DOHH2 (cell line): ENCODE measurements at regions not wholly inside any gene's neighbourhood (a gene's known extent, or its start where the extent isn't known, plus 50 kb on each side); places are given as distances from the start of the nearest gene placed in this dataset.

Experiments
- H3F3A ChIP-seq: fragments of 200-600 bp; sonication (generic), shearing (Covaris generic); 2 replicates; pipeline ENCODE4 v1.6.0; 2016; ENCODE audit warnings: antibody characterized with exemption, mild to moderate bottlenecking; ENCODE audit not compliant: control insufficient read depth, insufficient read depth
- H3K27ac ChIP-seq: fragments of 200-600 bp; sonication (generic); 2 replicates; pipeline ENCODE4 v1.5.1; 2014; ENCODE audit warnings: low read depth, mild to moderate bottlenecking, low read length, moderate library complexity
- H3K27me3 ChIP-seq: fragments of 200-600 bp; sonication (generic); 2 replicates; pipeline ENCODE4 v1.6.1; 2014; ENCODE audit warnings: mild to moderate bottlenecking, low read length, mixed read lengths; ENCODE audit not compliant: control insufficient read depth
- H3K36me3 ChIP-seq: fragments of 200-600 bp; sonication (generic); 2 replicates; pipeline ENCODE4 v1.6.1; 2014; ENCODE audit warnings: mild to moderate bottlenecking, low read length, moderate library complexity, mixed read lengths; ENCODE audit not compliant: control insufficient read depth
- H3K4me1 ChIP-seq: fragments of 200-600 bp; sonication (generic); 2 replicates; pipeline ENCODE4 v1.6.1; 2014; ENCODE audit warnings: mild to moderate bottlenecking, low read length, mixed read lengths; ENCODE audit not compliant: control insufficient read depth
- H3K4me2 ChIP-seq: fragments of 200-600 bp; sonication (generic); 2 replicates; pipeline ENCODE4 v1.6.0; 2014; ENCODE audit warnings: mild to moderate bottlenecking, low read length, moderate library complexity
- H3K4me3 ChIP-seq: fragments of 200-600 bp; sonication (generic); 2 replicates; pipeline ENCODE4 v1.5.1; 2014; ENCODE audit warnings: mild to moderate bottlenecking, low read length, mixed read lengths
- H3K79me2 ChIP-seq: fragments of 200-600 bp; sonication (generic); 2 replicates; pipeline ENCODE4 v1.6.1; 2014; ENCODE audit warnings: mild to moderate bottlenecking, low read length, mixed read lengths; ENCODE audit not compliant: control insufficient read depth
- H3K9me2 ChIP-seq: fragments of 200-600 bp; sonication (generic); replicated peaks from 2 replicates; pipeline ENCODE4 v1.6.1; 2014; ENCODE audit warnings: mild to moderate bottlenecking, low read length, mixed read lengths; ENCODE audit not compliant: control insufficient read depth
- H3K9me3 ChIP-seq: fragments of 200-600 bp; sonication (generic); 2 replicates; pipeline ENCODE4 v1.6.1; 2014; ENCODE audit warnings: antibody characterized with exemption, low read length, mixed read lengths; ENCODE audit not compliant: control insufficient read depth, insufficient read depth
- H4K20me1 ChIP-seq: fragments of 200-600 bp; sonication (generic); 2 replicates; pipeline ENCODE4 v1.6.0; 2014; ENCODE audit warnings: low read depth, mild to moderate bottlenecking, antibody characterized with exemption, low read length, moderate library complexity; ENCODE audit not compliant: control insufficient read depth, insufficient read depth
- EZH2phosphoT487 ChIP-seq: fragments of 200-600 bp; sonication (generic); IDR thresholded peaks from 2 replicates; pipeline ENCODE4 v1.6.1; 2017; ENCODE audit warnings: borderline replicate concordance, mild to moderate bottlenecking, antibody characterized with exemption, low read length, moderate library complexity, mixed read lengths
- TF ChIP-seq, protein P1 (sequence below): fragments of 200-600 bp; sonication (generic); IDR thresholded peaks from one replicate; pipeline ENCODE4 v1.5.1; 2014; ENCODE audit warnings: antibody characterized with exemption, mild to moderate bottlenecking, low read depth, low read length; ENCODE audit not compliant: poor library complexity, severe bottlenecking

DNA sequence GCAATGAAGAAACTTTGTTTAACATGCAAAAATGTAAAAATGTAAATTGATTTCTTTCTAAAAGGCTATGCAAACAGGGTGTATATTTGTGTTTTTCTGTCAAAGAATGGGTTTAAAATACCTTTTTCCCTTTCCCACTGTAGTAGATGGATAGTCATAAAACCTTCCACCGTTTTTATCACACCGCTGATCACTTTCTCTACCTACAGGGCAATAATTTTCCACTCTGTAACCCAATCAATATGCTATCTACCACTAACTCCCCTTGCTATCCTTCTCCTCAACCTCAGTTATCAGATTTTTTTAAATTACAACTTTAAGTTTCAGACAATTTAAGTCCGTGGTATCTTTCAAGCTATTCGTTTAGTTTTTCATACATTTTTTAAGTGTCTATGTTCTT is 91.4 kb upstream of the ARID1B start:
- no peaks in the 10 kb centered on the region for H3K9me3 ChIP-seq
- peaks cover 45% of the 10 kb centered on the region for H3K4me1 ChIP-seq
- H3K27ac ChIP-seq = peak overlapping the region; percentile 96
- no peaks in the 10 kb centered on the region for H3K27me3 ChIP-seq
- no peak for TF ChIP-seq EZH2phosphoT487
- TF ChIP-seq, protein P1, sequence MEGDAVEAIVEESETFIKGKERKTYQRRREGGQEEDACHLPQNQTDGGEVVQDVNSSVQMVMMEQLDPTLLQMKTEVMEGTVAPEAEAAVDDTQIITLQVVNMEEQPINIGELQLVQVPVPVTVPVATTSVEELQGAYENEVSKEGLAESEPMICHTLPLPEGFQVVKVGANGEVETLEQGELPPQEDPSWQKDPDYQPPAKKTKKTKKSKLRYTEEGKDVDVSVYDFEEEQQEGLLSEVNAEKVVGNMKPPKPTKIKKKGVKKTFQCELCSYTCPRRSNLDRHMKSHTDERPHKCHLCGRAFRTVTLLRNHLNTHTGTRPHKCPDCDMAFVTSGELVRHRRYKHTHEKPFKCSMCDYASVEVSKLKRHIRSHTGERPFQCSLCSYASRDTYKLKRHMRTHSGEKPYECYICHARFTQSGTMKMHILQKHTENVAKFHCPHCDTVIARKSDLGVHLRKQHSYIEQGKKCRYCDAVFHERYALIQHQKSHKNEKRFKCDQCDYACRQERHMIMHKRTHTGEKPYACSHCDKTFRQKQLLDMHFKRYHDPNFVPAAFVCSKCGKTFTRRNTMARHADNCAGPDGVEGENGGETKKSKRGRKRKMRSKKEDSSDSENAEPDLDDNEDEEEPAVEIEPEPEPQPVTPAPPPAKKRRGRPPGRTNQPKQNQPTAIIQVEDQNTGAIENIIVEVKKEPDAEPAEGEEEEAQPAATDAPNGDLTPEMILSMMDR = no peak
- H3K79me2 ChIP-seq = no peaks in the 10 kb centered on the region
- peak overlapping the region; percentile 66 for H3K4me2 ChIP-seq
- H3K4me3 ChIP-seq = peak overlapping the region; percentile 84
- H3K9me2 ChIP-seq = no peaks in the 10 kb centered on the region
- peaks cover 7% of the 10 kb centered on the region for H3F3A ChIP-seq
- H3K36me3 ChIP-seq = no peaks in the 10 kb centered on the region
- H4K20me1 ChIP-seq = no peaks in the 10 kb centered on the region

DNA sequence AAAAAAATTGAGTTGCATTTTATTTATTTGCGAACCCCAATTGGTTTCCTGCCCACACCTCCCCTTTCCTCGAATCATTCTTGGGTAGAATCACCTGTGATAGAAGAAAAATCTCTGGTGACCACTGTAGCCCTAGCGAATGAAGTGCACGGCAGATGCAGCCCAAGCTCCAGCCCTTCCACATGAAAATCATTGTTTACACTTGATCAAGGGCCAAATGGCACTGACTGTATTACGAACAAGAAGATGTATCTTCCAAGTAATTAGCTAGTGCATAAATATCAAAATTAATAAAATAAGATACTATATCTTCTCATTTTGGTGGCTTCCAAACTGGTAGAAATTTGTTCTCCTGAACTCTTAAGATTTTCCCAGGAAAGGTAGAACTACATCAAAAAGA is 93.4 kb upstream of the ARID1B start:
- no peaks in the 10 kb centered on the region for H4K20me1 ChIP-seq
- H3K27ac ChIP-seq = no peak overlapping the region
- H3K79me2 ChIP-seq = no peaks in the 10 kb centered on the region
- peaks cover 25% of the 10 kb centered on the region for H3K4me1 ChIP-seq
- H3K27me3 ChIP-seq = no peaks in the 10 kb centered on the region
- peaks cover 7% of the 10 kb centered on the region for H3F3A ChIP-seq
- H3K4me2 ChIP-seq = no peak overlapping the region
- H3K36me3 ChIP-seq = no peaks in the 10 kb centered on the region
- TF ChIP-seq, protein P1 = no peak
- TF ChIP-seq EZH2phosphoT487 = no peak
- no peaks in the 10 kb centered on the region for H3K9me3 ChIP-seq
- no peak overlapping the region for H3K4me3 ChIP-seq
- H3K9me2 ChIP-seq = no peaks in the 10 kb centered on the region

DNA sequence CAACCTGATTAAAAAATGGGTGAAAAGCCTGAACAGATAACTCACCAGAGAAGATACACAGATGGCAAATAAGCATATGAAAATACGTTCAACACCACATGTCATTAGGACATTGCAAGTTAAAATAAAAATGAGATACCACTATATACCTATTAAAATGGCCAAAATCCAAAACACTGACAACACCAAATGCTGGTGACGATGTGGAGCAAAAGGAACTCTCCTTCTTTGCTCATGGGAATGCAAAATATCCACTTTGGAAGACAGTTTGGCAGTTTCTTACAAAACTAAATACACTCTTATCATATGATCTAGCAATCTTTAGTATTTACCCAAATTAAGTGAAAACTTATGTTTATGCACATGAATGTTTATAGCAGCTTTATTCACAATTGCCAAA is 100.5 kb upstream of the ARID1B start:
- no peak overlapping the region for H3K27ac ChIP-seq
- no peaks in the 10 kb centered on the region for H3K79me2 ChIP-seq
- H3K4me1 ChIP-seq = no peaks in the 10 kb centered on the region
- H3K36me3 ChIP-seq = no peaks in the 10 kb centered on the region
- H3K4me3 ChIP-seq = no peak overlapping the region
- H3K4me2 ChIP-seq = no peak overlapping the region
- H3K9me2 ChIP-seq = no peaks in the 10 kb centered on the region
- H3F3A ChIP-seq = no peaks in the 10 kb centered on the region
- TF ChIP-seq, protein P1 = no peak
- no peak for TF ChIP-seq EZH2phosphoT487
- H3K9me3 ChIP-seq = peaks cover 20% of the 10 kb centered on the region; the same call in 1 of the 2 replicates
- H3K27me3 ChIP-seq = no peaks in the 10 kb centered on the region
- no peaks in the 10 kb centered on the region for H4K20me1 ChIP-seq
